HepG2 (cell line): ENCODE measurements at regions not wholly inside any gene's neighbourhood (a gene's known extent, or its start where the extent isn't known, plus 50 kb on each side); places are given as distances from the start of the nearest gene placed in this dataset.

Experiments
- ATAC-seq: fragments of 200-7000 bp; cut with Tn5 transposase; 3 replicates; pipeline ENCODE4 v1.9.1; 2020; ENCODE audit warnings: mild to moderate bottlenecking, moderate library complexity
- BruUV-seq: library from RNA; stranded (reverse); fragments of 400-500 nt; replicated peaks from 2 replicates; lab custom pipeline; 2021; lab: Mats Ljungman, UMichigan
- CTCF ChIA-PET: fragments of 300-600 bp; formaldehyde crosslinking; extraction: SDS; loops from one replicate; lab custom pipeline; 2021; ENCODE audit warnings: low total read pairs, inconsistent platforms, low intra/inter-chr PET ratio; lab: Yijun Ruan, JAX
- POLR2A ChIA-PET: fragments of 350-600 bp; sonication (Branson Sonifier 250); formaldehyde crosslinking; loops from one replicate; lab custom pipeline; 2020; ENCODE audit warnings: antibody characterized with exemption, inconsistent platforms; lab: Yijun Ruan, JAX
- DNase-seq: peaks from one replicate; pipeline ENCODE4 v3.0.0-alpha.2; 2015; ENCODE audit warnings: low spot score
- FAIRE-seq: peaks from 3 replicates; lab custom pipeline; 2011; peaks lifted over from hg19 to GRCh38; lab: Jason Lieb, UNC
- H2AFZ ChIP-seq: one replicate; pipeline ENCODE4 v1.6.1; 2011; ENCODE audit warnings: low read length, inconsistent platforms
- H3K27ac ChIP-seq: fragments of 300-600 bp; 3 replicates; pipeline ENCODE4 v1.8.0; 2011; ENCODE audit warnings: mixed run types, mild to moderate bottlenecking, mixed read lengths, low read length, inconsistent platforms; ENCODE audit not compliant: insufficient read depth; ENCODE audit errors: extremely low read length
- H3K27me3 ChIP-seq, 2 experiments: fragments of 200-600 bp in 1 of 2; 2 replicates in 1 of 2; 3 replicates in 1 of 2; pipeline versions ENCODE4 v1.6.0 to v1.8.0; 2011; ENCODE audit warnings: low read length in 2 of 2, mild to moderate bottlenecking in 2 of 2, moderate library complexity in 2 of 2, inconsistent platforms in 1 of 2; ENCODE audit not compliant: insufficient read depth in 2 of 2, control insufficient read depth in 1 of 2
- H3K36me3 ChIP-seq, 2 experiments: fragments of 200-600 bp in 1 of 2; replicated peaks in 1 of 2; 2 replicates in 1 of 2; 3 replicates in 1 of 2; pipeline versions ENCODE4 v1.5.1 to v1.8.0; 2011; ENCODE audit warnings: low read length in 2 of 2, inconsistent platforms in 1 of 2; ENCODE audit not compliant: insufficient read depth in 2 of 2, control insufficient read depth in 1 of 2
- H3K4me1 ChIP-seq: 2 replicates; pipeline ENCODE4 v1.5.1; 2012; ENCODE audit warnings: low read length, inconsistent platforms; ENCODE audit not compliant: insufficient read depth
- H3K4me2 ChIP-seq: 2 replicates; pipeline ENCODE4 v1.6.0; 2011; ENCODE audit warnings: low read depth, low read length, inconsistent platforms
- H3K4me3 ChIP-seq, 3 experiments: fragments of 200-600 bp in 1 of 3; sonication (generic), shearing (Covaris generic) in 1 of 3; replicated peaks in 1 of 3; 2 replicates each; pipeline ENCODE4 v1.5.1; 2011 to 2016; ENCODE audit warnings: low read length in 3 of 3, inconsistent platforms in 2 of 3, low read depth in 2 of 3, mild to moderate bottlenecking in 2 of 3, control low read depth in 1 of 3, mixed read lengths in 1 of 3; ENCODE audit not compliant: insufficient read depth in 1 of 3
- H3K79me2 ChIP-seq: one replicate; pipeline ENCODE4 v1.6.1; 2011; ENCODE audit warnings: low read length, inconsistent platforms; ENCODE audit not compliant: insufficient read depth
- H3K9ac ChIP-seq: 2 replicates; pipeline ENCODE4 v1.6.0; 2011; ENCODE audit warnings: mild to moderate bottlenecking, low read depth, low read length, inconsistent platforms; ENCODE audit not compliant: insufficient read depth
- H3K9me3 ChIP-seq: 2 replicates; pipeline ENCODE4 v1.5.1; 2012; ENCODE audit warnings: mild to moderate bottlenecking, low read length
- H4K20me1 ChIP-seq: 2 replicates; pipeline ENCODE4 v1.6.0; 2011; ENCODE audit warnings: inconsistent platforms, mild to moderate bottlenecking, low read length, moderate library complexity; ENCODE audit not compliant: insufficient read depth
- DRAP1 ChIP-seq: IDR thresholded peaks from 2 replicates; pipeline ENCODE4 v1.6.1; 2016; ENCODE audit warnings: missing genetic modification reagents, missing compliant biosample characterization
- FOXJ3 ChIP-seq: sonication (generic); formaldehyde crosslinking; IDR thresholded peaks from 2 replicates; pipeline ENCODE4 v1.4.0; 2020; ENCODE audit warnings: missing genetic modification reagents, mild to moderate bottlenecking, borderline replicate concordance
- NR3C1 ChIP-seq: sonication (generic); formaldehyde crosslinking; IDR thresholded peaks from 2 replicates; pipeline ENCODE4 v1.4.0; 2020; ENCODE audit warnings: missing genetic modification reagents
- POLR2A ChIP-seq, 2 experiments: IDR thresholded peaks; 2 replicates each; pipeline ENCODE4 v1.6.1; 2011; ENCODE audit warnings: low read depth in 2 of 2, low read length in 2 of 2, mild to moderate bottlenecking in 1 of 2, moderate library complexity in 1 of 2; ENCODE audit not compliant: insufficient read depth in 1 of 2
- RERE ChIP-seq: IDR thresholded peaks from 2 replicates; pipeline ENCODE4 v1.6.1; 2016; ENCODE audit warnings: low read depth, missing genetic modification reagents, missing compliant biosample characterization
- SIX4 ChIP-seq: sonication (generic); formaldehyde crosslinking; IDR thresholded peaks from 2 replicates; pipeline ENCODE4 v1.4.0; 2020; ENCODE audit warnings: missing genetic modification reagents
- TCF7L2 ChIP-seq: IDR thresholded peaks from 2 replicates; pipeline ENCODE4 v1.6.1; 2011; ENCODE audit warnings: mild to moderate bottlenecking, low read depth, low read length, moderate library complexity
- ZFP41 ChIP-seq: sonication (generic); formaldehyde crosslinking; IDR thresholded peaks from 2 replicates; pipeline ENCODE4 v1.4.0; 2020; ENCODE audit warnings: mild to moderate bottlenecking, missing genetic modification reagents, borderline replicate concordance
- ZNF431 ChIP-seq: sonication (generic); formaldehyde crosslinking; IDR thresholded peaks from 2 replicates; pipeline ENCODE4 v1.9.0; 2022; ENCODE audit warnings: missing genetic modification reagents, low read depth, mild to moderate bottlenecking, borderline replicate concordance
- ZNF713 ChIP-seq: sonication (generic); formaldehyde crosslinking; IDR thresholded peaks from 2 replicates; pipeline ENCODE4 v1.4.0; 2020; ENCODE audit warnings: mild to moderate bottlenecking, missing genetic modification reagents
- ZNF761 ChIP-seq: sonication (generic); formaldehyde crosslinking; conservative IDR thresholded peaks from 2 replicates; pipeline ENCODE4 v1.4.0; 2020; ENCODE audit warnings: mild to moderate bottlenecking, missing genetic modification reagents
- ZNF841 ChIP-seq: sonication (generic); formaldehyde crosslinking; IDR thresholded peaks from 2 replicates; pipeline ENCODE4 v1.8.1; 2023; ENCODE audit warnings: missing genetic modification reagents, borderline replicate concordance
- ZXDC ChIP-seq: sonication (generic); formaldehyde crosslinking; IDR thresholded peaks from 2 replicates; pipeline ENCODE4 v1.5.0; 2020; ENCODE audit warnings: mild to moderate bottlenecking, missing genetic modification reagents
- WGBS: methylation state at CpG from one replicate; pipeline ENCODE4 v1.1.6; 2017; ENCODE audit warnings: low lambda C conversion rate; 5-methylcytosine and 5-hydroxymethylcytosine counted together
- in situ Hi-C: cut with HindIII; loops from 2 replicates; pipeline ENCODE4 v1.10.0; 2017; ENCODE audit warnings: low pct_unique_long_range_greater_than_20kb; ENCODE audit not compliant: extremely low pct_ligation_motif_present
- intact Hi-C: fragments of 100-400 bp; cut with micrococcal nuclease; formaldehyde crosslinking; loops from one replicate; pipeline ENCODE4 v1.10.0; 2022; ENCODE audit not compliant: unreplicated experiment
- TF ChIP-seq, protein P1 (sequence below): sonication (generic); formaldehyde crosslinking; IDR thresholded peaks from 2 replicates; pipeline ENCODE4 v1.5.0; 2020; ENCODE audit warnings: missing genetic modification reagents
- TF ChIP-seq, protein P2 (sequence below): sonication (generic); formaldehyde crosslinking; IDR thresholded peaks from 2 replicates; pipeline ENCODE4 v1.8.0; 2022; ENCODE audit warnings: missing genetic modification reagents, mild to moderate bottlenecking, moderate library complexity, borderline replicate concordance

GRCh38 chr11:23923357-23923756 lies 573.5 kb upstream of the LUZP2 start:
- Histone ChIP-seq H3K9ac (no peak overlapping the region), H4K20me1 (no peaks in the 10 kb centered on the region), H3K27ac (no peak overlapping the region), H3K4me2 (no peak overlapping the region), H3K9me3 (no peaks in the 10 kb centered on the region), H3K36me3 (no peaks in the 10 kb centered on the region), H2AFZ (no peak overlapping the region), H3K27me3 (no peaks in the 10 kb centered on the region), H3K79me2 (no peaks in the 10 kb centered on the region), H3K4me1 (no peaks in the 10 kb centered on the region), H3K4me3 (no peak overlapping the region)
- DNase-seq (no peak), FAIRE-seq (no peak), ATAC-seq (no peak)
- no TSS peak for BruUV-seq
- ChIA-PET CTCF (no interaction called here), POLR2A (no interaction called here)
- in situ Hi-C loops: no loop called here
- intact Hi-C loops: no loop called here
- 0% methylated on average over 1 of the region's 1 CpG for WGBS
- no peak for TF ChIP-seq DRAP1 (CRISPR knock-in tag)
- TF ChIP-seq ZFP41 (CRISPR knock-in tag): no peak
- no peak for TF ChIP-seq ZNF841
- no peak for TF ChIP-seq ZNF431 (CRISPR knock-in tag)
- TF ChIP-seq, protein P1, sequence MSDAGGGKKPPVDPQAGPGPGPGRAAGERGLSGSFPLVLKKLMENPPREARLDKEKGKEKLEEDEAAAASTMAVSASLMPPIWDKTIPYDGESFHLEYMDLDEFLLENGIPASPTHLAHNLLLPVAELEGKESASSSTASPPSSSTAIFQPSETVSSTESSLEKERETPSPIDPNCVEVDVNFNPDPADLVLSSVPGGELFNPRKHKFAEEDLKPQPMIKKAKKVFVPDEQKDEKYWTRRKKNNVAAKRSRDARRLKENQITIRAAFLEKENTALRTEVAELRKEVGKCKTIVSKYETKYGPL: no peak
- TF ChIP-seq, protein P2, sequence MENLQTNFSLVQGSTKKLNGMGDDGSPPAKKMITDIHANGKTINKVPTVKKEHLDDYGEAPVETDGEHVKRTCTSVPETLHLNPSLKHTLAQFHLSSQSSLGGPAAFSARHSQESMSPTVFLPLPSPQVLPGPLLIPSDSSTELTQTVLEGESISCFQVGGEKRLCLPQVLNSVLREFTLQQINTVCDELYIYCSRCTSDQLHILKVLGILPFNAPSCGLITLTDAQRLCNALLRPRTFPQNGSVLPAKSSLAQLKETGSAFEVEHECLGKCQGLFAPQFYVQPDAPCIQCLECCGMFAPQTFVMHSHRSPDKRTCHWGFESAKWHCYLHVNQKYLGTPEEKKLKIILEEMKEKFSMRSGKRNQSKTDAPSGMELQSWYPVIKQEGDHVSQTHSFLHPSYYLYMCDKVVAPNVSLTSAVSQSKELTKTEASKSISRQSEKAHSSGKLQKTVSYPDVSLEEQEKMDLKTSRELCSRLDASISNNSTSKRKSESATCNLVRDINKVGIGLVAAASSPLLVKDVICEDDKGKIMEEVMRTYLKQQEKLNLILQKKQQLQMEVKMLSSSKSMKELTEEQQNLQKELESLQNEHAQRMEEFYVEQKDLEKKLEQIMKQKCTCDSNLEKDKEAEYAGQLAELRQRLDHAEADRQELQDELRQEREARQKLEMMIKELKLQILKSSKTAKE (CRISPR knock-in tag): no peak
- no peak for TF ChIP-seq POLR2A (IDR thresholded peaks at IDR 0.05; ENCODE audit: insufficient read depth in 1 of 2, low read depth in 2 of 2, low read length in 2 of 2)
- no peak for TF ChIP-seq SIX4 (CRISPR knock-in tag)
- TF ChIP-seq RERE: no peak
- no peak for TF ChIP-seq NR3C1 (CRISPR knock-in tag)
- TF ChIP-seq TCF7L2: no peak
- TF ChIP-seq FOXJ3 (CRISPR knock-in tag): no peak
- TF ChIP-seq ZNF761 (CRISPR knock-in tag): no peak
- no peak for TF ChIP-seq ZNF713 (CRISPR knock-in tag)
- TF ChIP-seq ZXDC (CRISPR knock-in tag): no peak
